HepG2 (cell line): ENCODE measurements at regions not wholly inside any gene's neighbourhood (a gene's known extent, or its start where the extent isn't known, plus 50 kb on each side); places are given as distances from the start of the nearest gene placed in this dataset.

ENCODE experiments used
- ATAC-seq: fragments of 200-7000 bp; cut with Tn5 transposase; 3 replicates; pipeline ENCODE4 v1.9.1; 2020; ENCODE audit warnings: mild to moderate bottlenecking, moderate library complexity
- BruUV-seq: library from RNA; stranded (reverse); fragments of 400-500 nt; replicated peaks from 2 replicates; lab custom pipeline; 2021; lab: Mats Ljungman, UMichigan
- CTCF ChIA-PET: fragments of 300-600 bp; formaldehyde crosslinking; extraction: SDS; loops from one replicate; lab custom pipeline; 2021; ENCODE audit warnings: low total read pairs, inconsistent platforms, low intra/inter-chr PET ratio; lab: Yijun Ruan, JAX
- POLR2A ChIA-PET: fragments of 350-600 bp; sonication (Branson Sonifier 250); formaldehyde crosslinking; loops from one replicate; lab custom pipeline; 2020; ENCODE audit warnings: antibody characterized with exemption, inconsistent platforms; lab: Yijun Ruan, JAX
- DNase-seq: peaks from one replicate; pipeline ENCODE4 v3.0.0-alpha.2; 2015; ENCODE audit warnings: low spot score
- FAIRE-seq: peaks from 3 replicates; lab custom pipeline; 2011; peaks lifted over from hg19 to GRCh38; lab: Jason Lieb, UNC
- H2AFZ ChIP-seq: one replicate; pipeline ENCODE4 v1.6.1; 2011; ENCODE audit warnings: low read length, inconsistent platforms
- H3K27ac ChIP-seq: fragments of 300-600 bp; 3 replicates; pipeline ENCODE4 v1.8.0; 2011; ENCODE audit warnings: mixed run types, mild to moderate bottlenecking, mixed read lengths, low read length, inconsistent platforms; ENCODE audit not compliant: insufficient read depth; ENCODE audit errors: extremely low read length
- H3K27me3 ChIP-seq, 2 experiments: fragments of 200-600 bp in 1 of 2; 2 replicates in 1 of 2; 3 replicates in 1 of 2; pipeline versions ENCODE4 v1.6.0 to v1.8.0; 2011; ENCODE audit warnings: low read length in 2 of 2, mild to moderate bottlenecking in 2 of 2, moderate library complexity in 2 of 2, inconsistent platforms in 1 of 2; ENCODE audit not compliant: insufficient read depth in 2 of 2, control insufficient read depth in 1 of 2
- H3K36me3 ChIP-seq, 2 experiments: fragments of 200-600 bp in 1 of 2; replicated peaks in 1 of 2; 2 replicates in 1 of 2; 3 replicates in 1 of 2; pipeline versions ENCODE4 v1.5.1 to v1.8.0; 2011; ENCODE audit warnings: low read length in 2 of 2, inconsistent platforms in 1 of 2; ENCODE audit not compliant: insufficient read depth in 2 of 2, control insufficient read depth in 1 of 2
- H3K4me1 ChIP-seq: 2 replicates; pipeline ENCODE4 v1.5.1; 2012; ENCODE audit warnings: low read length, inconsistent platforms; ENCODE audit not compliant: insufficient read depth
- H3K4me2 ChIP-seq: 2 replicates; pipeline ENCODE4 v1.6.0; 2011; ENCODE audit warnings: low read depth, low read length, inconsistent platforms
- H3K4me3 ChIP-seq, 3 experiments: fragments of 200-600 bp in 1 of 3; sonication (generic), shearing (Covaris generic) in 1 of 3; replicated peaks in 1 of 3; 2 replicates each; pipeline ENCODE4 v1.5.1; 2011 to 2016; ENCODE audit warnings: low read length in 3 of 3, inconsistent platforms in 2 of 3, low read depth in 2 of 3, mild to moderate bottlenecking in 2 of 3, control low read depth in 1 of 3, mixed read lengths in 1 of 3; ENCODE audit not compliant: insufficient read depth in 1 of 3
- H3K79me2 ChIP-seq: one replicate; pipeline ENCODE4 v1.6.1; 2011; ENCODE audit warnings: low read length, inconsistent platforms; ENCODE audit not compliant: insufficient read depth
- H3K9ac ChIP-seq: 2 replicates; pipeline ENCODE4 v1.6.0; 2011; ENCODE audit warnings: mild to moderate bottlenecking, low read depth, low read length, inconsistent platforms; ENCODE audit not compliant: insufficient read depth
- H3K9me3 ChIP-seq: 2 replicates; pipeline ENCODE4 v1.5.1; 2012; ENCODE audit warnings: mild to moderate bottlenecking, low read length
- H4K20me1 ChIP-seq: 2 replicates; pipeline ENCODE4 v1.6.0; 2011; ENCODE audit warnings: inconsistent platforms, mild to moderate bottlenecking, low read length, moderate library complexity; ENCODE audit not compliant: insufficient read depth
- HNF4G ChIP-seq, 2 experiments: sonication (generic) in 1 of 2; formaldehyde crosslinking in 1 of 2; IDR thresholded peaks; 2 replicates each; pipeline versions ENCODE4 v1.4.0 to v1.6.1; 2011 to 2020; ENCODE audit warnings: borderline replicate concordance in 2 of 2, low read depth in 2 of 2, mild to moderate bottlenecking in 2 of 2, low read length in 1 of 2, missing genetic modification reagents in 1 of 2, moderate library complexity in 1 of 2
- ISL2 ChIP-seq: sonication (generic); formaldehyde crosslinking; IDR thresholded peaks from 2 replicates; pipeline ENCODE4 v1.5.0; 2020; ENCODE audit warnings: missing genetic modification reagents
- JUN ChIP-seq: sonication (generic); formaldehyde crosslinking; IDR thresholded peaks from 2 replicates; pipeline ENCODE4 v1.4.0; 2020; ENCODE audit warnings: mild to moderate bottlenecking, missing genetic modification reagents
- MAF1 ChIP-seq: sonication (generic); formaldehyde crosslinking; IDR thresholded peaks from 2 replicates; pipeline ENCODE4 v1.5.0; 2020; ENCODE audit warnings: missing genetic modification reagents, borderline replicate concordance
- STAG1 ChIP-seq: sonication (generic); formaldehyde crosslinking; IDR thresholded peaks from 2 replicates; pipeline ENCODE4 v1.4.0; 2020; ENCODE audit warnings: missing genetic modification reagents
- ZNF318 ChIP-seq: sonication (generic); formaldehyde crosslinking; IDR thresholded peaks from 2 replicates; pipeline ENCODE4 v1.4.0; 2020; ENCODE audit warnings: mild to moderate bottlenecking, missing genetic modification reagents
- ZNF660 ChIP-seq: sonication (generic); formaldehyde crosslinking; IDR thresholded peaks from 2 replicates; pipeline ENCODE4 v1.5.1; 2020; ENCODE audit warnings: mild to moderate bottlenecking, low read depth, missing genetic modification reagents, borderline replicate concordance
- ZNF724P ChIP-seq: sonication (generic); formaldehyde crosslinking; IDR thresholded peaks from 2 replicates; pipeline ENCODE4 v1.8.0; 2022; ENCODE audit warnings: missing genetic modification reagents, borderline replicate concordance
- ZNF816 ChIP-seq: sonication (generic); formaldehyde crosslinking; IDR thresholded peaks from 2 replicates; pipeline ENCODE4 v1.8.0; 2022; ENCODE audit warnings: missing genetic modification reagents, mild to moderate bottlenecking, borderline replicate concordance
- WGBS: methylation state at CpG from one replicate; pipeline ENCODE4 v1.1.6; 2017; ENCODE audit warnings: low lambda C conversion rate; 5-methylcytosine and 5-hydroxymethylcytosine counted together
- in situ Hi-C: cut with HindIII; loops from 2 replicates; pipeline ENCODE4 v1.10.0; 2017; ENCODE audit warnings: low pct_unique_long_range_greater_than_20kb; ENCODE audit not compliant: extremely low pct_ligation_motif_present
- intact Hi-C: fragments of 100-400 bp; cut with micrococcal nuclease; formaldehyde crosslinking; loops from one replicate; pipeline ENCODE4 v1.10.0; 2022; ENCODE audit not compliant: unreplicated experiment
- TF ChIP-seq, protein P1 (sequence below): sonication (generic); formaldehyde crosslinking; IDR thresholded peaks from 2 replicates; pipeline ENCODE4 v1.4.0; 2020; ENCODE audit warnings: missing genetic modification reagents

DNA sequence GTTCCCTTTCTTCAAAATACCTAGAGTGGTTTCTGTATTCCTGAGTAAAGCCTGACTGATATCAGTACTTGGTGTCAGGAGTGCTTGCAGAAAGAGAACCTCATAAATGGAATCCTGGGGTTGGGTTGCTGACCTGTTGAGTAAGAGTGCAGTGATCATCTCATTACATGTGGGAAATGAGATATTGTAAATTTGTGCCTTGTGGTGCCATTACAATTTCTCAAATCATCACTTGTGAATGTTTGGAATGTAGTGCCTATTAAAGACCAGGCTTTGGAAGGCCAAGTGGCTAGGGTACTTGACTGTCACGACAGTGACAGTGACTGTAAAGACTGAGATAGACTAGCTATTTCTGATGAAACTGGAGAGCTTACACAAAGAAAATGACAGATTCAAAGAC lies 176.7 kb upstream of the CTTNBP2NL start (continued):
- TF ChIP-seq, protein P1, sequence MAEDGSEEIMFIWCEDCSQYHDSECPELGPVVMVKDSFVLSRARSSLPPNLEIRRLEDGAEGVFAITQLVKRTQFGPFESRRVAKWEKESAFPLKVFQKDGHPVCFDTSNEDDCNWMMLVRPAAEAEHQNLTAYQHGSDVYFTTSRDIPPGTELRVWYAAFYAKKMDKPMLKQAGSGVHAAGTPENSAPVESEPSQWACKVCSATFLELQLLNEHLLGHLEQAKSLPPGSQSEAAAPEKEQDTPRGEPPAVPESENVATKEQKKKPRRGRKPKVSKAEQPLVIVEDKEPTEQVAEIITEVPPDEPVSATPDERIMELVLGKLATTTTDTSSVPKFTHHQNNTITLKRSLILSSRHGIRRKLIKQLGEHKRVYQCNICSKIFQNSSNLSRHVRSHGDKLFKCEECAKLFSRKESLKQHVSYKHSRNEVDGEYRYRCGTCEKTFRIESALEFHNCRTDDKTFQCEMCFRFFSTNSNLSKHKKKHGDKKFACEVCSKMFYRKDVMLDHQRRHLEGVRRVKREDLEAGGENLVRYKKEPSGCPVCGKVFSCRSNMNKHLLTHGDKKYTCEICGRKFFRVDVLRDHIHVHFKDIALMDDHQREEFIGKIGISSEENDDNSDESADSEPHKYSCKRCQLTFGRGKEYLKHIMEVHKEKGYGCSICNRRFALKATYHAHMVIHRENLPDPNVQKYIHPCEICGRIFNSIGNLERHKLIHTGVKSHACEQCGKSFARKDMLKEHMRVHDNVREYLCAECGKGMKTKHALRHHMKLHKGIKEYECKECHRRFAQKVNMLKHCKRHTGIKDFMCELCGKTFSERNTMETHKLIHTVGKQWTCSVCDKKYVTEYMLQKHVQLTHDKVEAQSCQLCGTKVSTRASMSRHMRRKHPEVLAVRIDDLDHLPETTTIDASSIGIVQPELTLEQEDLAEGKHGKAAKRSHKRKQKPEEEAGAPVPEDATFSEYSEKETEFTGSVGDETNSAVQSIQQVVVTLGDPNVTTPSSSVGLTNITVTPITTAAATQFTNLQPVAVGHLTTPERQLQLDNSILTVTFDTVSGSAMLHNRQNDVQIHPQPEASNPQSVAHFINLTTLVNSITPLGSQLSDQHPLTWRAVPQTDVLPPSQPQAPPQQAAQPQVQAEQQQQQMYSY (CRISPR knock-in tag): no peak
- TF ChIP-seq STAG1 (CRISPR knock-in tag) (no peak), MAF1 (CRISPR knock-in tag) (no peak), ZNF660 (CRISPR knock-in tag) (no peak)

DNA sequence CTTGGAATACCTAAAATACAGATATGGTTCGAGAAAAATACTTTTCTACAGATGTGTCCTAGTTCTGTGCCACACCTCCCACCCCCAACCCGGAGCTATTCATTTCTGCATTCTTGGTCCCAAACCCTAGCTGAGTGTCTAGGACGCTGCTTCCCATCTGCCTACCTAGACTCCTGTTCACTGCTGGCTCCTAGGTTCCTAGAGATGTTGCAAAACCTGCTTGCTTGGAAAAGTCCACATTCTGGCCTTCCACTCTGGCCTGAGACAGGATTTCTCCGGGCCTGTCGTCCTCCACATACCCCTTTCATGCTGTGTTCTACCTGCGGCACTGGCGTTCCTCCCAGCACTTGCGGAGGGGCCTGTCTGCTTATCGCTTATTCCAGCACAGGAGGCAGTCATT lies 165.8 kb upstream of the CTTNBP2NL start:
- Histone ChIP-seq H3K4me2 (no peak overlapping the region), H2AFZ (no peak overlapping the region), H4K20me1 (no peaks in the 10 kb centered on the region), H3K27me3 (no peaks in the 10 kb centered on the region), H3K79me2 (no peaks in the 10 kb centered on the region), H3K27ac (no peak overlapping the region), H3K9me3 (no peaks in the 10 kb centered on the region), H3K9ac (no peak overlapping the region), H3K4me1 (no peaks in the 10 kb centered on the region), H3K4me3 (no peak overlapping the region), H3K36me3 (no peaks in the 10 kb centered on the region)
- ChIA-PET CTCF (no interaction called here), POLR2A (no interaction called here)
- in situ Hi-C loops: no loop called here
- no TSS peak for BruUV-seq
- WGBS: 28% methylated on average over 9 of the region's 9 CpGs
- DNase-seq (no peak), ATAC-seq (no peak), FAIRE-seq (no peak)
- intact Hi-C loops: no loop called here
- TF ChIP-seq ISL2 (CRISPR knock-in tag) (no peak), HNF4G (IDR thresholded peaks at IDR 0.05; ENCODE audit: borderline replicate concordance, low read depth, low read length) (no peak), HNF4G (CRISPR knock-in tag; IDR thresholded peaks at IDR 0.05; ENCODE audit: borderline replicate concordance, low read depth) (no peak), ZNF816 (CRISPR knock-in tag) (no peak), JUN (no peak), ZNF318 (CRISPR knock-in tag) (no peak), ZNF724P (CRISPR knock-in tag) (no peak)
